ENCODE measurements at regions not wholly inside any gene's neighbourhood (a gene's known extent, or its start where the extent isn't known, plus 50 kb on each side); places are given as distances from the start of the nearest gene placed in this dataset.

- Histone ChIP-seq H3F3A (ENCODE audit: insufficient read depth, low read length) (no peaks in the 10 kb centered on the region), H3K9me2 (ENCODE audit: low read depth, low read length) (no peaks in the 10 kb centered on the region), H3K4me2 (ENCODE audit: low read length) (no peak overlapping the region), H3K79me2 (ENCODE audit: insufficient read depth, low read length) (no peaks in the 10 kb centered on the region), H3K36me3 (ENCODE audit: insufficient read depth, low read length) (no peaks in the 10 kb centered on the region), H3K4me1 (ENCODE audit: insufficient read depth, low read length, severe bottlenecking) (no peaks in the 10 kb centered on the region), H3K9ac (ENCODE audit: low read length) (no peak overlapping the region), H3K4me3 (ENCODE audit: low read depth, low read length, poor library complexity, severe bottlenecking) (no peak overlapping the region), H3K9me3 (ENCODE audit: low read length) (no peaks in the 10 kb centered on the region), H4K20me1 (ENCODE audit: insufficient read depth, low read length) (no peaks in the 10 kb centered on the region), H2AFZ (ENCODE audit: low read length) (no peak overlapping the region), H3K27me3 (ENCODE audit: insufficient read depth, low read length) (no peaks in the 10 kb centered on the region), H3K27ac (ENCODE audit: low read depth, low read length, poor library complexity, severe bottlenecking) (no peak overlapping the region)
- TF ChIP-seq CTCF (IDR thresholded peaks at IDR 0.05; ENCODE audit: low read length) (no peak), EZH2 (IDR thresholded peaks at IDR 0.05; ENCODE audit: borderline replicate concordance, low read length) (no peak)
These were observed 953.8 kb upstream of the ADGRL2 start for GRCh38 chr1:80846966-80847365.

- H3F3A ChIP-seq (ENCODE audit: insufficient read depth, low read length), result no peaks in the 10 kb centered on the region
- no peaks in the 10 kb centered on the region for H3K27me3 ChIP-seq (ENCODE audit: insufficient read depth, low read length)
- no peaks in the 10 kb centered on the region for H3K36me3 ChIP-seq (ENCODE audit: insufficient read depth, low read length)
- no peak overlapping the region for H3K9ac ChIP-seq (ENCODE audit: low read length)
- TF ChIP-seq EZH2 (IDR thresholded peaks at IDR 0.05; ENCODE audit: borderline replicate concordance, low read length), result no peak
- no peak for TF ChIP-seq CTCF (IDR thresholded peaks at IDR 0.05; ENCODE audit: low read length)
- no peaks in the 10 kb centered on the region for H3K4me1 ChIP-seq (ENCODE audit: insufficient read depth, low read length, severe bottlenecking)
- H3K4me3 ChIP-seq (ENCODE audit: low read depth, low read length, poor library complexity, severe bottlenecking), result no peak overlapping the region
- H3K9me2 ChIP-seq (ENCODE audit: low read depth, low read length), result no peaks in the 10 kb centered on the region
- no peaks in the 10 kb centered on the region for H3K9me3 ChIP-seq (ENCODE audit: low read length)
- H3K27ac ChIP-seq (ENCODE audit: low read depth, low read length, poor library complexity, severe bottlenecking), result no peak overlapping the region
- H4K20me1 ChIP-seq (ENCODE audit: insufficient read depth, low read length), result no peaks in the 10 kb centered on the region
- H3K79me2 ChIP-seq (ENCODE audit: insufficient read depth, low read length), result no peaks in the 10 kb centered on the region
- H2AFZ ChIP-seq (ENCODE audit: low read length), result no peak overlapping the region
- H3K4me2 ChIP-seq (ENCODE audit: low read length), result no peak overlapping the region
These were observed 957.9 kb upstream of the ADGRL2 start for GRCh38 chr1:80842796-80843195.

GRCh38 chr1:80841261-80841660 is 959.5 kb upstream of the ADGRL2 start:
- no peak overlapping the region for H3K9ac ChIP-seq (ENCODE audit: low read length)
- no peak overlapping the region for H3K4me2 ChIP-seq (ENCODE audit: low read length)
- no peaks in the 10 kb centered on the region for H4K20me1 ChIP-seq (ENCODE audit: insufficient read depth, low read length)
- H3K4me1 ChIP-seq (ENCODE audit: insufficient read depth, low read length, severe bottlenecking), result no peaks in the 10 kb centered on the region
- no peak overlapping the region for H2AFZ ChIP-seq (ENCODE audit: low read length)
- H3K9me3 ChIP-seq (ENCODE audit: low read length), result no peaks in the 10 kb centered on the region
- no peaks in the 10 kb centered on the region for H3K9me2 ChIP-seq (ENCODE audit: low read depth, low read length)
- no peaks in the 10 kb centered on the region for H3K36me3 ChIP-seq (ENCODE audit: insufficient read depth, low read length)
- no peaks in the 10 kb centered on the region for H3K79me2 ChIP-seq (ENCODE audit: insufficient read depth, low read length)
- no peak overlapping the region for H3K27ac ChIP-seq (ENCODE audit: low read depth, low read length, poor library complexity, severe bottlenecking)
- no peak overlapping the region for H3K4me3 ChIP-seq (ENCODE audit: low read depth, low read length, poor library complexity, severe bottlenecking)
- no peaks in the 10 kb centered on the region for H3F3A ChIP-seq (ENCODE audit: insufficient read depth, low read length)
- H3K27me3 ChIP-seq (ENCODE audit: insufficient read depth, low read length), result no peaks in the 10 kb centered on the region
- TF ChIP-seq EZH2 (IDR thresholded peaks at IDR 0.05; ENCODE audit: borderline replicate concordance, low read length) (no peak), CTCF (IDR thresholded peaks at IDR 0.05; ENCODE audit: low read length) (no peak)
